Keratinocyte (primary cell): ENCODE measurements at regions not wholly inside any gene's neighbourhood (a gene's known extent, or its start where the extent isn't known, plus 50 kb on each side); places are given as distances from the start of the nearest gene placed in this dataset.

Experiments
- CTCF ChIP-seq, 3 experiments: IDR thresholded peaks in 1 of 3; conservative IDR thresholded peaks in 1 of 3; optimal IDR thresholded peaks in 1 of 3; 2 replicates in 2 of 3; 3 replicates in 1 of 3; pipeline versions ENCODE3 to v1.5.1; 2011; ENCODE audit warnings: low read length in 3 of 3, mild to moderate bottlenecking in 3 of 3, moderate library complexity in 2 of 3, control low read depth in 1 of 3, inconsistent platforms in 1 of 3; ENCODE audit not compliant: insufficient read depth in 2 of 3; ENCODE audit errors: extremely low read depth in 1 of 3
- EZH2 ChIP-seq: IDR thresholded peaks from one replicate; pipeline ENCODE4 v1.6.1; 2012; ENCODE audit warnings: inconsistent platforms, mild to moderate bottlenecking, low read length, moderate library complexity

- TF ChIP-seq CTCF (optimal IDR thresholded peaks at IDR 0.05 in 1 of 3, IDR thresholded peaks at IDR 0.05 in 1 of 3, conservative IDR thresholded peaks at IDR 0.05 in 1 of 3; ENCODE audit: extremely low read depth in 1 of 3, insufficient read depth in 2 of 3, low read length in 3 of 3) (no peak), EZH2 (no peak)
These were observed 133.8 kb downstream of the FAM181B start for GRCh38 chr11:82599836-82600235.
